ENCODE measurements at regions not wholly inside any gene's neighbourhood (a gene's known extent, or its start where the extent isn't known, plus 50 kb on each side); places are given as distances from the start of the nearest gene placed in this dataset.
"Not testable (repeated sequence)": the region's sequence is repeated elsewhere in the genome, so short reads cannot be mapped to it uniquely, and the experiment has no call there.

DNA sequence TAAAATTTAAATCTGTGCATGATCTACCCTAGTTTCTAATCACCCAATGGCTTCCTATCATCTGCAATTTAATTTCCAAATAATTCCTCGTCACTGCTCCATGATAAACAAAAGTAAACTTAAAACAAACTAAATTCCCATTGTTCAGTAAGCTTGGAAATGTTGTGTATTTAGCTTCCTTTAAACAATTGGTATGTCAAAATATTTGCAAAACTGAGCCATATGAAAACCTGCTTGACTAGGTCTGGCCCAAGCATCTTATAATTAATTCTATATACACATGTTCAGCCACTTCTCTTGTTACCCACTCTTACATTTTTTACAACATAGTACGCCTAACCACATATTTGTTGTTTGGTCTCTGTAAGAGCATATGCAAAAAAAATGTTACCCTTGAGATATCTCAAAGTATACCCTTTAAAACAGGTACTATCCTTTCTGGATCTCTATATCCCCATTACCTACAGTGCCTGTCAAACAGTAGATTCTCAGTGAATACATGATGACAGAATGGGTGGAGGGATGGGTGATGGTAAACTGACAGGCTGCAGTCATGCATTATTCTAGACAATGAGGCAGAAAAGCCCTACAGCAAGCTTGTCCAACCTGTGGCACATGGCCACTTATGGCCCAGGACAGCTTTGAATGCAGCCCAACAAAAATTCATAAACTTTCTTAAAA is 1277.9 kb upstream of the TENM4 start:
- Histone ChIP-seq H3K36me3 (ENCODE audit: low read depth, missing control alignments) (no peaks in the 10 kb centered on the region), H3K4me3 (no peak overlapping the region), H3K4me1 (no peaks in the 10 kb centered on the region), H3K27me3 (no peaks in the 10 kb centered on the region), H3K9me3 (no peaks in the 10 kb centered on the region), H3K27ac (no peak overlapping the region)
- 83 to 90% methylated on average over 2 of the region's 2 CpGs for WGBS, 2 donors
- intact Hi-C loops (cut with DNase I; ENCODE audit: low total_unique reads) = no loop called here
- DNase-seq = no peak
- TF ChIP-seq, protein P1, sequence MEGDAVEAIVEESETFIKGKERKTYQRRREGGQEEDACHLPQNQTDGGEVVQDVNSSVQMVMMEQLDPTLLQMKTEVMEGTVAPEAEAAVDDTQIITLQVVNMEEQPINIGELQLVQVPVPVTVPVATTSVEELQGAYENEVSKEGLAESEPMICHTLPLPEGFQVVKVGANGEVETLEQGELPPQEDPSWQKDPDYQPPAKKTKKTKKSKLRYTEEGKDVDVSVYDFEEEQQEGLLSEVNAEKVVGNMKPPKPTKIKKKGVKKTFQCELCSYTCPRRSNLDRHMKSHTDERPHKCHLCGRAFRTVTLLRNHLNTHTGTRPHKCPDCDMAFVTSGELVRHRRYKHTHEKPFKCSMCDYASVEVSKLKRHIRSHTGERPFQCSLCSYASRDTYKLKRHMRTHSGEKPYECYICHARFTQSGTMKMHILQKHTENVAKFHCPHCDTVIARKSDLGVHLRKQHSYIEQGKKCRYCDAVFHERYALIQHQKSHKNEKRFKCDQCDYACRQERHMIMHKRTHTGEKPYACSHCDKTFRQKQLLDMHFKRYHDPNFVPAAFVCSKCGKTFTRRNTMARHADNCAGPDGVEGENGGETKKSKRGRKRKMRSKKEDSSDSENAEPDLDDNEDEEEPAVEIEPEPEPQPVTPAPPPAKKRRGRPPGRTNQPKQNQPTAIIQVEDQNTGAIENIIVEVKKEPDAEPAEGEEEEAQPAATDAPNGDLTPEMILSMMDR (IDR thresholded peaks at IDR 0.05) = no peak
- TF ChIP-seq POLR2A (IDR thresholded peaks at IDR 0.05) = no peak

DNA sequence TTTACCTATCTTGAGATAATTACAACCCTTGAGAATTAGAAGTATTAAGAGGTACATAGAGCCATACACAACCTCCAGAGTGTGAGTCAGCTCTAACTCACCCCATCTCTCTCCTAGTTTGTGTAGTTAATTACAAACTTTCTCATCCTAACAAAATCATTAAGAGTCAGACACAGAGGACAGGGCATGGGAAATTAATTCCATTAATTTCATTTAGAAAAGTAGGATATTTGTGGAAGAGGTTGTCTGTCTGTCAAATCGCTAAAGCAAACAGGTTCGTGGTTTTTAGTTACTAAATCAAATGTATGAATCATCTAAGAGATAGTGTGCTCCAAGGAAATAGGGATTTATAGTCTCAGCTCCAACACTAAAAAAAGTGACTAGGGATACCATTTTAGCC is 1261.4 kb upstream of the TENM4 start:
- H3K27me3 ChIP-seq = no peaks in the 10 kb centered on the region
- H3K4me3 ChIP-seq = no peak overlapping the region
- H3K9me3 ChIP-seq = no peaks in the 10 kb centered on the region
- H3K36me3 ChIP-seq (ENCODE audit: low read depth, missing control alignments) = no peaks in the 10 kb centered on the region
- TF ChIP-seq, protein P1 (IDR thresholded peaks at IDR 0.05) = no peak
- no peak for TF ChIP-seq POLR2A (IDR thresholded peaks at IDR 0.05)
- no peak for DNase-seq
- no peaks in the 10 kb centered on the region for H3K4me1 ChIP-seq
- WGBS, 2 donors = 81 to 87% methylated on average over 2 of the region's 2 CpGs
- intact Hi-C loops (cut with DNase I; ENCODE audit: low total_unique reads) = no loop called here
- no peak overlapping the region for H3K27ac ChIP-seq

DNA sequence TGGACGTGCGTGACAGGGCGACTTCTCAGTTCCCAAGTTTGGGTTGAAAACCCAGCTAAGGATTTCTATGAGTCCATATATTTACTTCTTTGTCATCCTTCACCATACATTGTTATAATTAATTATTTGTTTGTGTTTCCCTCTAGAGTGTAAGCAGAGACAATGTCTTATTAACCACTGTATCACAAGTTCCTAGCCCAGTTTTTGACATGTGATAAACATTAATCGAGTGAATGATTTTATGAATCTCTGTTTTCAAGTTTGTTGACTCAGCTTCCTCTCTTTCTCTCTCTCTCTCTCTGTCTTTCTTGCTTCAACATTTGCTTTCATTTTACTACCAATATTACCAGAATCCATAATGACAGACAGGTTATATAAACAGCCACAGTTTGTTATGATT is 1259.6 kb upstream of the TENM4 start:
- 93 to 99% methylated on average over 4 of the region's 4 CpGs for WGBS, 2 donors
- intact Hi-C loops (cut with DNase I; ENCODE audit: low total_unique reads) = no loop called here
- Histone ChIP-seq H3K4me3 (no peak overlapping the region), H3K36me3 (ENCODE audit: low read depth, missing control alignments) (no peaks in the 10 kb centered on the region), H3K27ac (no peak overlapping the region), H3K4me1 (no peaks in the 10 kb centered on the region), H3K27me3 (no peaks in the 10 kb centered on the region), H3K9me3 (no peaks in the 10 kb centered on the region)
- DNase-seq = no peak
- TF ChIP-seq POLR2A (IDR thresholded peaks at IDR 0.05) = no peak
- TF ChIP-seq, protein P1 (IDR thresholded peaks at IDR 0.05) = no peak

DNA sequence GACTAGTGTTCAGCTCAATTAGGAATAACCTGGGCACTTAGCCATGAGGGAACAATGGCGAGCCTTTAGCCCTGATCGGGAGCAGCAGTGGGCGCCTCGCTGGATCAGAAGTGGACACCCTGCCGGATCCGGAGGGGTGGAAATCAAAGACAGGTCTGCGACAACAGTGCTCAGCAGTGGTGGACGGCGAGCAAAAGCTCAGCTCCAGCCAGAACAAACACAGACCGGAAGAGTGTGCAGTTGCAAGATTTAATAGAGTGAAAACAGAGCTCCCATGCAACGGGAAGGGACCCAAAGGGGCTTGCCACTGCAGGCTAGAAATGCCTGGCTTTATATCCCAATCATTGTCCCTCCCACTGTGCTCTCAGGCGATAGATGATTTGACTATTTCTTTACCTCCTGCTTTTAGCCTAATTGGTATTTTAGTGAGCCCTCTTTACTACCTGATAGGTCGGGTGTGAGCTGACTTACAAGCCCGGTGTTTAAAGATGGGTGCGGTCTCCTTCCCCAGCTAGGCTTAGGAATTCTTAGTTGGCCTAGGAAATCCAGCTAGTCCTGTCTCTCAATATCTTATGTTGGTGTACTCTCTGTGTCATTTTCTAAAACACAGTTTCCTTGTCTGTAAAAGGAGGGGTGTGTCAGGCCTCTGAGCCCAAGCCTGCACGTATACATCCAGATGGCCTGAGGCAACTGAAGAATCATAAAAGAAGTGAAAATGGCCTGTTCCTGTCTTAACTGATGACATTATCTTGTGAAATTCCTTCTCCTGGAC is 1258.8 kb upstream of the TENM4 start:
- H3K27ac ChIP-seq; intact Hi-C loops (cut with DNase I; ENCODE audit: low total_unique reads); DNase-seq; H3K36me3 ChIP-seq (ENCODE audit: low read depth, missing control alignments); H3K4me1 ChIP-seq; H3K4me3 ChIP-seq; H3K27me3 ChIP-seq; H3K9me3 ChIP-seq: not testable (repeated sequence)
- 79 to 85% methylated on average over 16 of the region's 16 CpGs for WGBS, 2 donors

DNA sequence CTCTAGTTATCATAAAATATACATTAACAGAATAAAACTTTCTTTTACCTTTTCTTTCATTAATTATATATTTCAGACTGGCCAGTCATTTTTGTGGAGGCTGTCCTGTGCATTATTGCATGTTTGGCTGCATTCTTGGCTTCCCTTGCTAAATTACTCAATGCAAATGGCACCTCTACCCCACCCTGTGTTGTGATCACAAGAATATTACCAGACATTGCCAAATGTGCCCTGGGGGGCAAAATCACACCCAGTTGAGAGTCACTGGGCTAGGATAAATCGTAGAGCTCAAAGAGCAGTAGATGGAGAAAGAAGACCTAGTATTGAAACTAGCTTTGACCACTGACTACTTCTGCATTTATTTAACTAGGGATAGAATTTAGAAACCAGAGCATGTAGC is 1257.8 kb upstream of the TENM4 start:
- 92 to 96% methylated on average over 1 of the region's 1 CpG for WGBS, 2 donors

More for the DNA sequence above, 1257.8 kb upstream of the TENM4 start:
- H3K9me3 ChIP-seq = no peaks in the 10 kb centered on the region
- no peaks in the 10 kb centered on the region for H3K27me3 ChIP-seq
- no peaks in the 10 kb centered on the region for H3K4me1 ChIP-seq
- TF ChIP-seq, protein P1 (IDR thresholded peaks at IDR 0.05) = no peak
- no peak for TF ChIP-seq POLR2A (IDR thresholded peaks at IDR 0.05)
- H3K4me3 ChIP-seq = no peak overlapping the region
- intact Hi-C loops (cut with DNase I; ENCODE audit: low total_unique reads) = no loop called here
- H3K27ac ChIP-seq = no peak overlapping the region
- H3K36me3 ChIP-seq (ENCODE audit: low read depth, missing control alignments) = no peaks in the 10 kb centered on the region
- DNase-seq = no peak
